SK-N-SH (cell line): ENCODE measurements at regions not wholly inside any gene's neighbourhood (a gene's known extent, or its start where the extent isn't known, plus 50 kb on each side); places are given as distances from the start of the nearest gene placed in this dataset.

Experiments
- CTCF ChIA-PET: fragments of 300-600, 350-600 bp; formaldehyde crosslinking; extraction: SDS; loops from one replicate; lab custom pipeline; 2021; lab: Yijun Ruan, JAX
- POLR2A ChIA-PET: fragments of 350-600 bp; sonication (Branson Sonifier 250); formaldehyde crosslinking; extraction: SDS; loops from one replicate; lab custom pipeline; 2020; ENCODE audit warnings: antibody characterized with exemption, inconsistent platforms; lab: Yijun Ruan, JAX
- DNase-seq: peaks from one replicate; pipeline ENCODE4 v3.0.0; 2012
- H2AFZ ChIP-seq: fragments of 200-600 bp; sonication (generic); 2 replicates; pipeline ENCODE4 v1.8.1; 2016; ENCODE audit warnings: antibody characterized with exemption, mild to moderate bottlenecking, low read depth
- H3F3A ChIP-seq: fragments of 200-600 bp; sonication (generic); replicated peaks from 2 replicates; pipeline ENCODE3; 2016; ENCODE audit warnings: antibody characterized with exemption, mild to moderate bottlenecking; ENCODE audit not compliant: insufficient read depth
- H3K27ac ChIP-seq, 2 experiments: fragments of 200-500 bp in 1 of 2; fragments of 200-600 bp in 1 of 2; sonication (Bioruptor generic) in 1 of 2; sonication (generic), shearing (Covaris generic) in 1 of 2; 2 replicates each; pipeline versions ENCODE4 v1.5.1 to v1.6.1; 2014 to 2016; ENCODE audit warnings: low read depth in 2 of 2, inconsistent platforms in 1 of 2, low read length in 1 of 2, mild to moderate bottlenecking in 1 of 2, mixed read lengths in 1 of 2
- H3K27me3 ChIP-seq: fragments of 200-600 bp; sonication (generic), shearing (Covaris generic); 2 replicates; pipeline ENCODE4 v1.6.1; 2016; ENCODE audit warnings: mixed run types; ENCODE audit not compliant: insufficient read depth
- H3K36me3 ChIP-seq, 2 experiments: fragments of 200-500 bp in 1 of 2; fragments of 200-600 bp in 1 of 2; sonication (Bioruptor generic) in 1 of 2; sonication (generic) in 1 of 2; replicated peaks in 1 of 2; 2 replicates each; pipeline versions ENCODE3 to v1.5.1; 2014 to 2016; ENCODE audit warnings: low read length in 1 of 2, mild to moderate bottlenecking in 1 of 2; ENCODE audit not compliant: insufficient read depth in 2 of 2, control insufficient read depth in 1 of 2
- H3K4me1 ChIP-seq, 2 experiments: fragments of 200-500 bp in 1 of 2; fragments of 200-600 bp in 1 of 2; sonication (Bioruptor generic) in 1 of 2; sonication (generic), shearing (Covaris generic) in 1 of 2; 2 replicates each; pipeline versions ENCODE4 v1.5.1 to v1.6.1; 2014 to 2016; ENCODE audit warnings: low read depth in 1 of 2, low read length in 1 of 2, mixed run types in 1 of 2; ENCODE audit not compliant: insufficient read depth in 2 of 2, control insufficient read depth in 1 of 2
- H3K4me2 ChIP-seq: fragments of 200-600 bp; sonication (generic), shearing (Covaris generic); 2 replicates; pipeline ENCODE4 v1.6.1; 2017; ENCODE audit warnings: mixed run types
- H3K4me3 ChIP-seq, 2 experiments: fragments of 200-500 bp in 1 of 2; fragments of 200-600 bp in 1 of 2; sonication (Bioruptor generic) in 1 of 2; sonication (generic), shearing (Covaris generic) in 1 of 2; 2 replicates each; pipeline versions ENCODE4 v1.5.1 to v1.8.1; 2014 to 2016; ENCODE audit warnings: low read depth in 2 of 2, inconsistent platforms in 1 of 2, low read length in 1 of 2, mild to moderate bottlenecking in 1 of 2, mixed read lengths in 1 of 2, moderate library complexity in 1 of 2
- H3K79me2 ChIP-seq: fragments of 200-600 bp; sonication (generic); 2 replicates; pipeline ENCODE4 v1.8.1; 2017; ENCODE audit warnings: mild to moderate bottlenecking; ENCODE audit not compliant: insufficient read depth
- H3K9ac ChIP-seq: fragments of 200-600 bp; sonication (generic); 2 replicates; pipeline ENCODE4 v1.6.1; 2017; ENCODE audit warnings: mixed run types
- H3K9me2 ChIP-seq: fragments of 200-600 bp; sonication (generic); 2 replicates; pipeline ENCODE4 v1.6.1; 2017; ENCODE audit warnings: mixed run types
- H3K9me3 ChIP-seq: fragments of 200-600 bp; sonication (generic); 2 replicates; pipeline ENCODE4 v1.6.1; 2017; ENCODE audit warnings: mixed run types, mild to moderate bottlenecking, moderate library complexity
- H4K20me1 ChIP-seq: fragments of 200-600 bp; sonication (generic); 2 replicates; pipeline ENCODE4 v1.6.1; 2017; ENCODE audit warnings: mild to moderate bottlenecking, mixed run types; ENCODE audit not compliant: insufficient read depth
- CHD2 ChIP-seq: fragments of 150-350 bp; IDR thresholded peaks from 2 replicates; pipeline ENCODE4 v1.6.1; 2018; ENCODE audit warnings: low read length; ENCODE audit not compliant: partially characterized antibody
- EP300 ChIP-seq, 2 experiments: IDR thresholded peaks; 2 replicates each; pipeline versions ENCODE4 v1.4.0 to v1.6.1; 2012; ENCODE audit warnings: borderline replicate concordance in 1 of 2, low read depth in 1 of 2, low read length in 1 of 2
- GABPA ChIP-seq: IDR thresholded peaks from 2 replicates; pipeline ENCODE4 v1.4.0; 2012; ENCODE audit warnings: low read depth, mild to moderate bottlenecking
- IRF3 ChIP-seq: fragments of 150-350 bp; IDR thresholded peaks from 2 replicates; pipeline ENCODE4 v1.6.1; 2016; ENCODE audit warnings: mild to moderate bottlenecking, low read depth, low read length
- MEF2A ChIP-seq: IDR thresholded peaks from 2 replicates; pipeline ENCODE4 v1.4.0; 2012; ENCODE audit warnings: low read depth, borderline replicate concordance
- MXI1 ChIP-seq: IDR thresholded peaks from 2 replicates; pipeline ENCODE4 v1.6.1; 2012; ENCODE audit warnings: mild to moderate bottlenecking, low read depth, low read length, improper control_type of control experiment
- RAD21 ChIP-seq: IDR thresholded peaks from 2 replicates; pipeline ENCODE4 v1.6.1; 2012; ENCODE audit warnings: mild to moderate bottlenecking, low read length
- RCOR1 ChIP-seq: fragments of 150-350 bp; IDR thresholded peaks from 2 replicates; pipeline ENCODE4 v1.6.1; 2017; ENCODE audit warnings: antibody characterized with exemption, low read length
- SMC3 ChIP-seq: IDR thresholded peaks from 2 replicates; pipeline ENCODE4 v1.6.1; 2012; ENCODE audit warnings: low read depth, low read length, improper control_type of control experiment
- TAF1 ChIP-seq: IDR thresholded peaks from 2 replicates; pipeline ENCODE4 v1.6.1; 2012; ENCODE audit warnings: low read depth, mild to moderate bottlenecking, low read length, moderate library complexity, borderline replicate concordance
- TCF12 ChIP-seq: IDR thresholded peaks from 2 replicates; pipeline ENCODE4 v1.4.0; 2012
- TEAD4 ChIP-seq: IDR thresholded peaks from 2 replicates; pipeline ENCODE4 v1.4.0; 2012; ENCODE audit warnings: mild to moderate bottlenecking, borderline replicate concordance; ENCODE audit not compliant: insufficient read depth
- USF1 ChIP-seq: IDR thresholded peaks from 2 replicates; pipeline ENCODE4 v1.4.0; 2012; ENCODE audit warnings: low read depth, borderline replicate concordance
- WGBS: methylation state at CpG from one replicate; pipeline ENCODE4 v1.1.6; 2017; ENCODE audit warnings: low lambda C conversion rate; 5-methylcytosine and 5-hydroxymethylcytosine counted together
- TF ChIP-seq, protein P1 (sequence below): IDR thresholded peaks from 2 replicates; pipeline ENCODE4 v1.4.0; 2012; ENCODE audit warnings: low read depth, borderline replicate concordance
- TF ChIP-seq, protein P2 (sequence below): IDR thresholded peaks from 2 replicates; pipeline ENCODE4; 2012
- TF ChIP-seq, protein P3 (sequence below): fragments of 150-350 bp; IDR thresholded peaks from 2 replicates; pipeline ENCODE4 v1.6.1; 2017; ENCODE audit warnings: antibody characterized with exemption, low read length, low read depth, borderline replicate concordance

DNA sequence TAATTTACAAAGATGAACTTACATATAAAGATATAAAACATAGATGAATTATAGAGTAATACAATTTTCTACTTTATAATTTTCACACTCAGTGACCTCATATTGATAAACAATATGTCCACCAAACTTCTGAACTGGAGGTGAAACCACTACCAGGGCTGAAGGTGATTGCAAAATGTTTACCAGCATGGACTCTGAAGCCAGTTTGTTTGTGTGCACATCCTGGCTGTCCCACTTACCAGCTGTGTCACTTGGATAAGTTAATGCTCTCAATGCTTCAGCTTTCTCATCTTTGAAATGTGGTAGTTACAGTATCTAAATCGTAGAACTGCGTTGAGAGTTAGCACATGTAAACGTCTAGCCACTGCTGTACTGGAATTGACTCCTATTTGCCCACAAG, 392.6 kb downstream of the HNRNPD start:
- Histone ChIP-seq H3K4me3 (no peak overlapping the region), H3K4me2 (no peak overlapping the region), H3K36me3 (no peaks in the 10 kb centered on the region), H3K4me1 (no peaks in the 10 kb centered on the region), H3K27ac (no peak overlapping the region), H3F3A (no peaks in the 10 kb centered on the region), H3K79me2 (no peaks in the 10 kb centered on the region), H3K9me2 (no peaks in the 10 kb centered on the region), H2AFZ (no peak overlapping the region), H3K27me3 (no peaks in the 10 kb centered on the region), H3K9me3 (no peaks in the 10 kb centered on the region), H3K9ac (no peak overlapping the region), H4K20me1 (no peaks in the 10 kb centered on the region)
- TF ChIP-seq TEAD4 (no peak), RAD21 (no peak), IRF3 (no peak), EP300 (IDR thresholded peaks at IDR 0.05; ENCODE audit: borderline replicate concordance in 1 of 2, low read depth in 1 of 2, low read length in 1 of 2) (no peak), GABPA (no peak), MXI1 (no peak), SMC3 (no peak), MEF2A (no peak), TAF1 (no peak), USF1 (no peak), CHD2 (no peak), RCOR1 (no peak), TCF12 (no peak)
- TF ChIP-seq, protein P1, sequence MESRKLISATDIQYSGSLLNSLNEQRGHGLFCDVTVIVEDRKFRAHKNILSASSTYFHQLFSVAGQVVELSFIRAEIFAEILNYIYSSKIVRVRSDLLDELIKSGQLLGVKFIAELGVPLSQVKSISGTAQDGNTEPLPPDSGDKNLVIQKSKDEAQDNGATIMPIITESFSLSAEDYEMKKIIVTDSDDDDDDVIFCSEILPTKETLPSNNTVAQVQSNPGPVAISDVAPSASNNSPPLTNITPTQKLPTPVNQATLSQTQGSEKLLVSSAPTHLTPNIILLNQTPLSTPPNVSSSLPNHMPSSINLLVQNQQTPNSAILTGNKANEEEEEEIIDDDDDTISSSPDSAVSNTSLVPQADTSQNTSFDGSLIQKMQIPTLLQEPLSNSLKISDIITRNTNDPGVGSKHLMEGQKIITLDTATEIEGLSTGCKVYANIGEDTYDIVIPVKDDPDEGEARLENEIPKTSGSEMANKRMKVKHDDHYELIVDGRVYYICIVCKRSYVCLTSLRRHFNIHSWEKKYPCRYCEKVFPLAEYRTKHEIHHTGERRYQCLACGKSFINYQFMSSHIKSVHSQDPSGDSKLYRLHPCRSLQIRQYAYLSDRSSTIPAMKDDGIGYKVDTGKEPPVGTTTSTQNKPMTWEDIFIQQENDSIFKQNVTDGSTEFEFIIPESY: no peak
- TF ChIP-seq, protein P2, sequence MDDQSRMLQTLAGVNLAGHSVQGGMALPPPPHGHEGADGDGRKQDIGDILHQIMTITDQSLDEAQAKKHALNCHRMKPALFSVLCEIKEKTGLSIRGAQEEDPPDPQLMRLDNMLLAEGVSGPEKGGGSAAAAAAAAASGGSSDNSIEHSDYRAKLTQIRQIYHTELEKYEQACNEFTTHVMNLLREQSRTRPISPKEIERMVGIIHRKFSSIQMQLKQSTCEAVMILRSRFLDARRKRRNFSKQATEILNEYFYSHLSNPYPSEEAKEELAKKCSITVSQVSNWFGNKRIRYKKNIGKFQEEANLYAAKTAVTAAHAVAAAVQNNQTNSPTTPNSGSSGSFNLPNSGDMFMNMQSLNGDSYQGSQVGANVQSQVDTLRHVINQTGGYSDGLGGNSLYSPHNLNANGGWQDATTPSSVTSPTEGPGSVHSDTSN: no peak
- TF ChIP-seq, protein P3, sequence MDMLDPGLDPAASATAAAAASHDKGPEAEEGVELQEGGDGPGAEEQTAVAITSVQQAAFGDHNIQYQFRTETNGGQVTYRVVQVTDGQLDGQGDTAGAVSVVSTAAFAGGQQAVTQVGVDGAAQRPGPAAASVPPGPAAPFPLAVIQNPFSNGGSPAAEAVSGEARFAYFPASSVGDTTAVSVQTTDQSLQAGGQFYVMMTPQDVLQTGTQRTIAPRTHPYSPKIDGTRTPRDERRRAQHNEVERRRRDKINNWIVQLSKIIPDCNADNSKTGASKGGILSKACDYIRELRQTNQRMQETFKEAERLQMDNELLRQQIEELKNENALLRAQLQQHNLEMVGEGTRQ: no peak
- DNase-seq: no peak
- ChIA-PET CTCF (no interaction called here), POLR2A (no interaction called here)
- WGBS: 0% methylated on average over 3 of the region's 3 CpGs
